ENCODE measurements at regions not wholly inside any gene's neighbourhood (a gene's known extent, or its start where the extent isn't known, plus 50 kb on each side); places are given as distances from the start of the nearest gene placed in this dataset.

GRCh38 chr2:238963161-238963970, 115.5 kb downstream of the TWIST2 start:
- no peak for DNase-seq (ENCODE audit: extremely low read depth, low read depth)
- TF ChIP-seq CTCF (IDR thresholded peaks at IDR 0.05; ENCODE audit: low read depth, low read length): no peak

GRCh38 chr2:238963971-238964328, 116.1 kb downstream of the TWIST2 start:
- no peak for DNase-seq (ENCODE audit: extremely low read depth, low read depth)
- no peak for TF ChIP-seq CTCF (IDR thresholded peaks at IDR 0.05; ENCODE audit: low read depth, low read length)

GRCh38 chr2:238964544-238965067, 116.7 kb downstream of the TWIST2 start:
- no peak for TF ChIP-seq CTCF (IDR thresholded peaks at IDR 0.05; ENCODE audit: low read depth, low read length)
- no peak for DNase-seq (ENCODE audit: extremely low read depth, low read depth)

DNA sequence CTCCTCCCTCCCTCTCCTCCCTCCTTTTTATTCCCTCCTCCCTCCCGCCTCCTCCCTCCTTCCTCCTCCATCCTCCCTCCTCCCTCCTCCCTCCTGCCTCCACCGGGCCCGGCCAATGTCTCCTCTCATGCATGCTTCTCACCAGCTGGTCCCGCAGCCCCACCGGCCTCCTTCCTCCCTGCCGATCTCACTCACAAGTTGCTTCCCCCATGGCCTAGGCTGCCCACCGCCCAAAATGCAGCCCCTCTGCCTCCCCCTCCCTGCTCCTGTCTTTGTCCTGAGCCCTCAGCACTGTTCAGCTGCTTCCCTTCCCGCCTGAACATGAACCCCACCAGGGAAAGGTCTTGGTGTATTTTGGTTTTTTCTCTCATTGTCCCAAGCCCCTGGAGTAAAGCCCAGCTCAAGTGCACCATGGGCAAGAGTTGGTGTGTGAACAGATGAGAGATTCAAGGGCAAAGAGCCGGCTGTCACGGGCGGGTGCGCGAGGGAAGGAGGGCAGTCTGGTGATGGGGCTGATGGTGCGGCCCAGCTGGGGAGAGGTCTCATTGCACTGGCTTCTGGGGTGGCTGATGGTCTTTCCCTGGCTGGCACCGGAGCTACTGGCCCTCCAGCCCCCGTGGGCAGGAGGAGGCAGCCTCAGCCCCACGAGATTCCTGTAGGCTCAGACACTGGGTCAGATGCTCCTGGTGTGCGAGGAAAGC, 117.6 kb downstream of the TWIST2 start:
- no peak for TF ChIP-seq CTCF (IDR thresholded peaks at IDR 0.05; ENCODE audit: low read depth, low read length)
- DNase-seq (ENCODE audit: extremely low read depth, low read depth): no peak

- no peak for TF ChIP-seq CTCF (IDR thresholded peaks at IDR 0.05; ENCODE audit: low read depth, low read length)
Measured at GRCh38 chr2:238966072-238966937, 118.4 kb downstream of the TWIST2 start.

GRCh38 chr2:238967031-238967977, 119.4 kb downstream of the TWIST2 start:
- TF ChIP-seq CTCF (IDR thresholded peaks at IDR 0.05; ENCODE audit: low read depth, low read length): no peak
- DNase-seq (ENCODE audit: extremely low read depth, low read depth): no peak

More at GRCh38 chr2:238966072-238966937, 118.4 kb downstream of the TWIST2 start:
- DNase-seq (ENCODE audit: extremely low read depth, low read depth): no peak

Measured in AG09319 (cell line).